GM12878 (cell line): ENCODE measurements at regions not wholly inside any gene's neighbourhood (a gene's known extent, or its start where the extent isn't known, plus 50 kb on each side); places are given as distances from the start of the nearest gene placed in this dataset.
"Not testable (repeated sequence)": the region's sequence is repeated elsewhere in the genome, so short reads cannot be mapped to it uniquely, and the experiment has no call there.

ENCODE experiments used
- ATAC-seq: fragments of 200-7000 bp; cut with Tn5 transposase; 3 replicates; pipeline ENCODE4 v1.9.1; 2020; ENCODE audit warnings: mild to moderate bottlenecking, moderate library complexity
- BruUV-seq: library from RNA; stranded (reverse); fragments of 400-500 nt; replicated peaks from 2 replicates; lab custom pipeline; 2021; lab: Mats Ljungman, UMichigan
- CTCF ChIA-PET: fragments of 300-600 bp; sonication (Branson Sonifier 250); formaldehyde crosslinking; extraction: SDS; loops from one replicate; lab custom pipeline; 2021; ENCODE audit warnings: inconsistent platforms; lab: Yijun Ruan, JAX
- POLR2A ChIA-PET: fragments of 350-600 bp; formaldehyde crosslinking; extraction: SDS; loops from one replicate; lab custom pipeline; 2021; ENCODE audit warnings: inconsistent platforms; lab: Charles Lee
- RAD21 ChIA-PET: fragments of 300-600 bp; sonication (Branson Sonifier 250); formaldehyde crosslinking; loops from one replicate; lab custom pipeline; 2023; ENCODE audit warnings: antibody characterized with exemption; ENCODE audit not compliant: unreplicated experiment; lab: Charles Lee
- SMC1A ChIA-PET: fragments of 300-600 bp; sonication (Branson Sonifier 250); formaldehyde crosslinking; loops from one replicate; lab custom pipeline; 2023; ENCODE audit not compliant: unreplicated experiment, uncharacterized antibody; lab: Charles Lee
- DNase-seq: peaks from one replicate; pipeline ENCODE4 v3.0.0-alpha.2; 2011; ENCODE audit warnings: low read depth, low spot score
- FAIRE-seq: peaks from 3 replicates; lab custom pipeline; 2011; peaks lifted over from hg19 to GRCh38; lab: Jason Lieb, UNC
- H2AFZ ChIP-seq: 2 replicates; pipeline ENCODE4 v1.6.0; 2011; ENCODE audit warnings: low read depth, low read length, control low read depth; ENCODE audit not compliant: control insufficient read depth
- H3K27ac ChIP-seq: 2 replicates; pipeline ENCODE4 v1.5.1; 2011; ENCODE audit warnings: control low read depth; ENCODE audit not compliant: control insufficient read depth, insufficient read depth
- H3K27me3 ChIP-seq, 2 experiments: replicated peaks in 1 of 2; 2 replicates each; pipeline versions ENCODE4 v1.6.0 to v1.6.1; 2011; ENCODE audit warnings: low read length in 1 of 2; ENCODE audit not compliant: control insufficient read depth in 2 of 2, insufficient read depth in 2 of 2
- H3K36me3 ChIP-seq, 2 experiments: 2 replicates each; pipeline ENCODE4 v1.5.1; 2011; ENCODE audit warnings: low read length in 1 of 2; ENCODE audit not compliant: control insufficient read depth in 2 of 2, insufficient read depth in 2 of 2
- H3K4me1 ChIP-seq: 2 replicates; pipeline ENCODE4 v1.6.1; 2011; ENCODE audit warnings: mild to moderate bottlenecking, low read length, moderate library complexity, mixed read lengths; ENCODE audit not compliant: control insufficient read depth, insufficient read depth
- H3K4me2 ChIP-seq: 2 replicates; pipeline ENCODE4 v1.6.0; 2011; ENCODE audit warnings: control low read depth; ENCODE audit not compliant: control insufficient read depth, insufficient read depth
- H3K4me3 ChIP-seq: fragments of 200-600 bp; sonication (generic); 2 replicates; pipeline ENCODE4 v1.5.1; 2016
- H3K79me2 ChIP-seq: 2 replicates; pipeline ENCODE4 v1.6.0; 2011; ENCODE audit warnings: low read length; ENCODE audit not compliant: control insufficient read depth, insufficient read depth
- H3K9ac ChIP-seq: 2 replicates; pipeline ENCODE4 v1.8.0; 2011; ENCODE audit warnings: low read length, control low read depth, mixed read lengths; ENCODE audit not compliant: control insufficient read depth, insufficient read depth
- H3K9me3 ChIP-seq: replicated peaks from 3 replicates; pipeline ENCODE4 v1.5.1; 2011; ENCODE audit warnings: mild to moderate bottlenecking, low read length; ENCODE audit not compliant: control insufficient read depth, insufficient read depth
- H4K20me1 ChIP-seq: 2 replicates; pipeline ENCODE4 v1.6.0; 2011; ENCODE audit not compliant: control insufficient read depth, insufficient read depth
- GATAD2B ChIP-seq: fragments of 450-650 bp; conservative IDR thresholded peaks from 2 replicates; pipeline ENCODE4 v1.6.1; 2017; ENCODE audit warnings: low read depth, mild to moderate bottlenecking, moderate library complexity
- RAD21 ChIP-seq: IDR thresholded peaks from 2 replicates; pipeline ENCODE4 v1.6.1; 2011; ENCODE audit warnings: mild to moderate bottlenecking, low read depth, low read length, moderate library complexity; ENCODE audit not compliant: insufficient read depth
- ZBED1 ChIP-seq: IDR thresholded peaks from 2 replicates; pipeline ENCODE4 v1.6.1; 2016; ENCODE audit warnings: borderline replicate concordance
- WGBS: methylation state at CpG from one replicate; pipeline ENCODE4 v1.1.6; 2016; ENCODE audit warnings: low lambda C conversion rate; ENCODE audit not compliant: insufficient replicate concordance, insufficient coverage; ENCODE audit errors: missing lambda C conversion rate; 5-methylcytosine and 5-hydroxymethylcytosine counted together
- in situ Hi-C: fragments of 300-500 bp; cut with MboI; formaldehyde crosslinking; loops from 9 replicates; pipeline ENCODE4 v1.14.3; 2018; ENCODE audit warnings: mixed read lengths
- intact Hi-C: fragments of 100-400 bp; cut with micrococcal nuclease; formaldehyde crosslinking; loops from one replicate; pipeline ENCODE4 v1.14.2; 2022; ENCODE audit not compliant: unreplicated experiment

DNA sequence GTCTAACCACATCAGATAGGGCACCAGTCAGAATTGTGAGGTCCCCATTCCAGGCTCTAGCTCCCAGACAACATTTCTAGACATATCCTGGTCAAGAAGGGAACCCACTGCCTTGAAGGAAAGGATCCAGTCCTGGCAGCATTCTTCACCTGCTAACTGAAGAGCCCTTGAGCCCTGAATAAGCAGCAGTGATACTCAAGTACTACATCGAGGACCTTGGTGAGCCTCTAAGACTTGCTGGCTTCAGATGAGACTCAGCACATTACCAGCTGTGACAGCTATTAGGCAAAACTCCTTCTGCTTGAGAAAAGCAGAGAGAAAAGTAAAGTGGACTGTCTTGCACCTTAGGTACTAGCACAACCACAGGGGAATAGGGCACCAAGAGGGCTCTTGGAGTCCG, 205.8 kb upstream of the F9 start:
- H3K27ac ChIP-seq = no peak overlapping the region
- H2AFZ ChIP-seq = no peak overlapping the region
- H3K36me3 ChIP-seq = no peaks in the 10 kb centered on the region
- no peaks in the 10 kb centered on the region for H4K20me1 ChIP-seq
- no peak overlapping the region for H3K9ac ChIP-seq
- H3K4me1 ChIP-seq = no peaks in the 10 kb centered on the region
- SMC1A ChIA-PET = no interaction called here
- no peak for TF ChIP-seq ZBED1
- no peak for TF ChIP-seq GATAD2B
- TF ChIP-seq RAD21 = no peak
- H3K9me3 ChIP-seq = no peaks in the 10 kb centered on the region
- CTCF ChIA-PET = interaction anchor here (1.7 kb wide), 1 partner anchor 9 kb away, joined by 4 read pairs; no protein-coding TSS in a partner anchor
- POLR2A ChIA-PET = no interaction called here
- no peak for FAIRE-seq
- H3K27me3 ChIP-seq = no peaks in the 10 kb centered on the region
- intact Hi-C loops (no loop called here), in situ Hi-C loops (no loop called here)
- no peak overlapping the region for H3K4me3 ChIP-seq
- no peak overlapping the region for H3K4me2 ChIP-seq
- no peak for DNase-seq
- ATAC-seq = no peak
- no TSS peak for BruUV-seq
- RAD21 ChIA-PET = no interaction called here
- 39% methylated on average over 2 of the region's 2 CpGs for WGBS
- no peaks in the 10 kb centered on the region for H3K79me2 ChIP-seq

DNA sequence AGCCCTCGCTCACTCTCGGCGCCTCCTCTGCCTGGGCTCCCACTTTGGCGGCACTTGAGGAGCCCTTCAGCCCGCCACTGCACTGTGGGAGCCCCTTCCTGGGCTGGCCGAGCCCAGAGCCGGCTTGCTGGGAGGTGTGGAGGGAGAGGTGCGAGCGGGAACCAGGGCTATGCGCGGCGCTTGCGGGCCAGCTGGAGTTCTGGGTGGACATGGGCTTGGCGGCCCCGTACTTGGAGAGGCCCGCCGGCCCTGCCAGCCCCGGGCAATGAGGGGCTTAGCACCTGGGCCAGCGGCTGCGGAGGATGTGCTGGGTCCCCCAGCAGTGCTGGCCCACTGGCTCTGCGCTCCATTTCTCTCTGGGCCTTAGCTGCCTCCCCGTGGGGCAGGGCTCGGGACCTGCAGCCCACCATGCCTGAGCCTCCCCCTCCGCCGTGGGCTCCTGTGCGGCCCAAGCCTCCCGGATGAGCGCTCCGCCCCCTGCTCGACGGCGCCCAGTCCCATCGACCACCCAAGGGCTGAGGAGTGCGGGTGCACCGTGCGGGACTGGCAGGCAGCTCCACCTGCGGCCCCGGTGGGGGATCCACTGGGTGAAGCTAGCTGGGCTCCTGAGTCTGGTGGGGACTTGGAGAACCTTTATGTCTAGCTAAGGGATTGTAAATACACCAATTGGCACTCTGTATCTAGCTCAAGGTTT, 209.7 kb upstream of the F9 start:
- POLR2A ChIA-PET, H3K27me3 ChIP-seq, BruUV-seq: not testable (repeated sequence)

DNA sequence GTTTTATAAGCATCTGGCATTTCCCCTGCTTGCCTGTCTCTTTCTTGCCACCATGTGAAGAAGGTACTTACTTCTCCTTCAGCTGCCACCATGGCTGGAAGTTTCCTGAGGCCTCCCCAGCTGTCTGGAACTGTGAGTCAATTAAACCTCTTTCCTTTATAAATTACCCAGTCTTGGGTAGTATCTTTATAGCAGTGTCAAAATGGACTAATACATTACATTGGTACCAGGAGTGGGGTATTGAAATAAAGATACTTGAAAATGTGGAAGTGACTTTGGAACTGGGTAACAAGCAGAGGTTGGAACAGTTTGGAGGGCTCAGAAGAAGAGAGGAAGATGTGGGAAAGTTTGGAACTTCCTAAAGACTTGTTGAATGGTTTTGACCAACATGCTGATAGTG, 223.9 kb upstream of the F9 start:
- H3K4me2 ChIP-seq, FAIRE-seq, POLR2A ChIA-PET: not testable (repeated sequence)

More for the DNA sequence above, 209.7 kb upstream of the F9 start:
- DNase-seq, H3K4me3 ChIP-seq, H2AFZ ChIP-seq, in situ Hi-C loops, H3K79me2 ChIP-seq, RAD21 ChIA-PET, H3K9ac ChIP-seq, H3K4me1 ChIP-seq, H3K27ac ChIP-seq, H3K9me3 ChIP-seq, SMC1A ChIA-PET, CTCF ChIA-PET, intact Hi-C loops, H3K4me2 ChIP-seq, H4K20me1 ChIP-seq, H3K36me3 ChIP-seq, FAIRE-seq, ATAC-seq: not testable (repeated sequence)
- WGBS = 59% methylated on average over 30 of the region's 38 CpGs

More for the DNA sequence above, 223.9 kb upstream of the F9 start:
- SMC1A ChIA-PET, in situ Hi-C loops, H3K79me2 ChIP-seq, CTCF ChIA-PET, intact Hi-C loops, H3K36me3 ChIP-seq, ATAC-seq, BruUV-seq, H3K4me1 ChIP-seq, H3K27ac ChIP-seq, H3K9me3 ChIP-seq, H3K9ac ChIP-seq, RAD21 ChIA-PET, DNase-seq, H4K20me1 ChIP-seq, H3K4me3 ChIP-seq, H2AFZ ChIP-seq, H3K27me3 ChIP-seq: not testable (repeated sequence)
